ENCODE measurements at regions not wholly inside any gene's neighbourhood (a gene's known extent, or its start where the extent isn't known, plus 50 kb on each side); places are given as distances from the start of the nearest gene placed in this dataset.

GRCh38 chr6:44678252-44678935 lies 290.9 kb downstream of the CDC5L start:
- Histone ChIP-seq H3K9me3 (no peaks in the 10 kb centered on the region), H3K4me3 (no peak overlapping the region), H3K27me3 (no peaks in the 10 kb centered on the region), H3K27ac (no peak overlapping the region), H3K9ac (ENCODE audit: low read depth in 2 of 2, low read length in 2 of 2) (no peak overlapping the region), H3K36me3 (no peaks in the 10 kb centered on the region), H3K4me1 (no peaks in the 10 kb centered on the region)
- TF ChIP-seq CTCF (IDR thresholded peaks at IDR 0.05), result no peak
- intact Hi-C loops (cut with DNase I), result no loop called here
- no peak for DNase-seq

GRCh38 chr6:44679438-44680201 lies 292.1 kb downstream of the CDC5L start:
- intact Hi-C loops (cut with DNase I), result no loop called here
- no peak overlapping the region for H3K27ac ChIP-seq

GRCh38 chr6:44680202-44680720 lies 292.8 kb downstream of the CDC5L start:
- no peak overlapping the region for H3K4me3 ChIP-seq
- intact Hi-C loops (cut with DNase I), result no loop called here
- no peaks in the 10 kb centered on the region for H3K9me3 ChIP-seq
- no peak for TF ChIP-seq CTCF (IDR thresholded peaks at IDR 0.05)
- H3K9ac ChIP-seq (ENCODE audit: low read depth in 2 of 2, low read length in 2 of 2), result no peak overlapping the region
- no peaks in the 10 kb centered on the region for H3K36me3 ChIP-seq
- no peaks in the 10 kb centered on the region for H3K4me1 ChIP-seq
- no peaks in the 10 kb centered on the region for H3K27me3 ChIP-seq
- no peak for DNase-seq
- H3K27ac ChIP-seq, result no peak overlapping the region

More at GRCh38 chr6:44679438-44680201, 292.1 kb downstream of the CDC5L start:
- no peaks in the 10 kb centered on the region for H3K27me3 ChIP-seq
- no peaks in the 10 kb centered on the region for H3K9me3 ChIP-seq
- no peak for TF ChIP-seq CTCF (IDR thresholded peaks at IDR 0.05)
- H3K9ac ChIP-seq (ENCODE audit: low read depth in 2 of 2, low read length in 2 of 2), result no peak overlapping the region
- no peaks in the 10 kb centered on the region for H3K36me3 ChIP-seq
- no peak for DNase-seq
- H3K4me1 ChIP-seq, result no peaks in the 10 kb centered on the region
- H3K4me3 ChIP-seq, result no peak overlapping the region

GRCh38 chr6:44681761-44682160 lies 294.3 kb downstream of the CDC5L start:
- Histone ChIP-seq H3K27ac (no peak overlapping the region), H3K4me3 (no peak overlapping the region), H3K9ac (ENCODE audit: low read depth in 2 of 2, low read length in 2 of 2) (no peak overlapping the region), H3K27me3 (no peaks in the 10 kb centered on the region), H3K9me3 (no peaks in the 10 kb centered on the region), H3K4me1 (no peaks in the 10 kb centered on the region), H3K36me3 (no peaks in the 10 kb centered on the region)
- intact Hi-C loops (cut with DNase I), result no loop called here
- TF ChIP-seq CTCF (IDR thresholded peaks at IDR 0.05), result no peak
- no peak for DNase-seq

- H3K27ac ChIP-seq, result no peak overlapping the region
- TF ChIP-seq CTCF (IDR thresholded peaks at IDR 0.05), result no peak
- intact Hi-C loops (cut with DNase I), result no loop called here
Observed at GRCh38 chr6:44682280-44682679, 294.8 kb downstream of the CDC5L start.

More at GRCh38 chr6:44682280-44682679, 294.8 kb downstream of the CDC5L start:
- Histone ChIP-seq H3K4me3 (no peak overlapping the region), H3K9me3 (no peaks in the 10 kb centered on the region), H3K9ac (ENCODE audit: low read depth in 2 of 2, low read length in 2 of 2) (no peak overlapping the region), H3K36me3 (no peaks in the 10 kb centered on the region), H3K27me3 (no peaks in the 10 kb centered on the region), H3K4me1 (no peaks in the 10 kb centered on the region)
- DNase-seq, result no peak

Measured in colonic mucosa (tissue), 4 donors.